ENCODE measurements at regions not wholly inside any gene's neighbourhood (a gene's known extent, or its start where the extent isn't known, plus 50 kb on each side); places are given as distances from the start of the nearest gene placed in this dataset.

- Histone ChIP-seq H3F3A (ENCODE audit: control insufficient read depth, insufficient read depth) (no peaks in the 10 kb centered on the region), H3K4me1 (ENCODE audit: control insufficient read depth, low read length) (peaks cover 5% of the 10 kb centered on the region; the same call in 1 of the 2 replicates), H3K4me3 (ENCODE audit: low read length) (no peak overlapping the region), H3K27ac (ENCODE audit: low read depth, low read length) (no peak overlapping the region), H4K20me1 (ENCODE audit: control insufficient read depth, insufficient read depth, low read depth, low read length) (no peaks in the 10 kb centered on the region), H3K4me2 (ENCODE audit: low read length) (no peak overlapping the region), H3K36me3 (ENCODE audit: control insufficient read depth, low read length) (no peaks in the 10 kb centered on the region), H3K79me2 (ENCODE audit: control insufficient read depth, low read length) (no peaks in the 10 kb centered on the region), H3K9me3 (ENCODE audit: control insufficient read depth, insufficient read depth, low read length) (no peaks in the 10 kb centered on the region), H3K9me2 (replicated peaks; ENCODE audit: control insufficient read depth, low read length) (no peaks in the 10 kb centered on the region), H3K27me3 (ENCODE audit: control insufficient read depth, low read length) (peaks cover 3% of the 10 kb centered on the region)
- TF ChIP-seq CTCF (IDR thresholded peaks at IDR 0.05; ENCODE audit: low read depth, low read length, poor library complexity, severe bottlenecking): no peak
- TF ChIP-seq EZH2phosphoT487 (IDR thresholded peaks at IDR 0.05; ENCODE audit: borderline replicate concordance, low read length): no peak
Observed at GRCh38 chr2:196422361-196422760, 217.2 kb upstream of the CCDC150 start.

GRCh38 chr2:196426122-196426521 lies 213.4 kb upstream of the CCDC150 start:
- TF ChIP-seq EZH2phosphoT487 (IDR thresholded peaks at IDR 0.05; ENCODE audit: borderline replicate concordance, low read length) (no peak), CTCF (IDR thresholded peaks at IDR 0.05; ENCODE audit: low read depth, low read length, poor library complexity, severe bottlenecking) (no peak)

GRCh38 chr2:196427986-196428634 lies 211.4 kb upstream of the CCDC150 start:
- H3K4me1 ChIP-seq (ENCODE audit: control insufficient read depth, low read length): peaks cover 10% of the 10 kb centered on the region
- no peaks in the 10 kb centered on the region for H3K36me3 ChIP-seq (ENCODE audit: control insufficient read depth, low read length)
- no peaks in the 10 kb centered on the region for H3K27me3 ChIP-seq (ENCODE audit: control insufficient read depth, low read length)
- no peaks in the 10 kb centered on the region for H3F3A ChIP-seq (ENCODE audit: control insufficient read depth, insufficient read depth)
- no peaks in the 10 kb centered on the region for H3K9me3 ChIP-seq (ENCODE audit: control insufficient read depth, insufficient read depth, low read length)
- TF ChIP-seq CTCF (IDR thresholded peaks at IDR 0.05; ENCODE audit: low read depth, low read length, poor library complexity, severe bottlenecking) (no peak), EZH2phosphoT487 (IDR thresholded peaks at IDR 0.05; ENCODE audit: borderline replicate concordance, low read length) (no peak)
- H4K20me1 ChIP-seq (ENCODE audit: control insufficient read depth, insufficient read depth, low read depth, low read length): no peaks in the 10 kb centered on the region
- H3K9me2 ChIP-seq (replicated peaks; ENCODE audit: control insufficient read depth, low read length): no peaks in the 10 kb centered on the region
- no peak overlapping the region for H3K27ac ChIP-seq (ENCODE audit: low read depth, low read length)
- H3K4me2 ChIP-seq (ENCODE audit: low read length): no peak overlapping the region
- no peaks in the 10 kb centered on the region for H3K79me2 ChIP-seq (ENCODE audit: control insufficient read depth, low read length)
- no peak overlapping the region for H3K4me3 ChIP-seq (ENCODE audit: low read length)

More at GRCh38 chr2:196426122-196426521, 213.4 kb upstream of the CCDC150 start:
- Histone ChIP-seq H3K36me3 (ENCODE audit: control insufficient read depth, low read length) (no peaks in the 10 kb centered on the region), H3K4me1 (ENCODE audit: control insufficient read depth, low read length) (peaks cover 10% of the 10 kb centered on the region), H3K4me2 (ENCODE audit: low read length) (no peak overlapping the region), H3K27me3 (ENCODE audit: control insufficient read depth, low read length) (no peaks in the 10 kb centered on the region), H3K4me3 (ENCODE audit: low read length) (no peak overlapping the region), H3K79me2 (ENCODE audit: control insufficient read depth, low read length) (no peaks in the 10 kb centered on the region), H3F3A (ENCODE audit: control insufficient read depth, insufficient read depth) (no peaks in the 10 kb centered on the region), H3K27ac (ENCODE audit: low read depth, low read length) (no peak overlapping the region), H4K20me1 (ENCODE audit: control insufficient read depth, insufficient read depth, low read depth, low read length) (no peaks in the 10 kb centered on the region), H3K9me2 (replicated peaks; ENCODE audit: control insufficient read depth, low read length) (no peaks in the 10 kb centered on the region), H3K9me3 (ENCODE audit: control insufficient read depth, insufficient read depth, low read length) (no peaks in the 10 kb centered on the region)

All from DOHH2 (cell line).